ENCODE measurements at regions not wholly inside any gene's neighbourhood (a gene's known extent, or its start where the extent isn't known, plus 50 kb on each side); places are given as distances from the start of the nearest gene placed in this dataset.

GRCh38 chr2:236452238-236452637 is 117.4 kb upstream of the ACKR3 start:
- no peak overlapping the region for H3K27ac ChIP-seq
- no peaks in the 10 kb centered on the region for H3K4me1 ChIP-seq
- H3K9ac ChIP-seq, result no peak overlapping the region
- no peak for TF ChIP-seq CTCF (IDR thresholded peaks at IDR 0.05)
- H3K9me3 ChIP-seq (ENCODE audit: control insufficient read depth, low read length), result no peaks in the 10 kb centered on the region
- H3K79me2 ChIP-seq, result no peaks in the 10 kb centered on the region
- no peaks in the 10 kb centered on the region for H3K36me3 ChIP-seq (ENCODE audit: control insufficient read depth, insufficient read depth, low read length)
- no peak overlapping the region for H3K4me3 ChIP-seq (ENCODE audit: low read depth, low read length)
- H3K27me3 ChIP-seq (ENCODE audit: control insufficient read depth, insufficient read depth, low read length), result no peaks in the 10 kb centered on the region
- no peak overlapping the region for H2AFZ ChIP-seq
- no peak overlapping the region for H3K4me2 ChIP-seq (ENCODE audit: low read length)

DNA sequence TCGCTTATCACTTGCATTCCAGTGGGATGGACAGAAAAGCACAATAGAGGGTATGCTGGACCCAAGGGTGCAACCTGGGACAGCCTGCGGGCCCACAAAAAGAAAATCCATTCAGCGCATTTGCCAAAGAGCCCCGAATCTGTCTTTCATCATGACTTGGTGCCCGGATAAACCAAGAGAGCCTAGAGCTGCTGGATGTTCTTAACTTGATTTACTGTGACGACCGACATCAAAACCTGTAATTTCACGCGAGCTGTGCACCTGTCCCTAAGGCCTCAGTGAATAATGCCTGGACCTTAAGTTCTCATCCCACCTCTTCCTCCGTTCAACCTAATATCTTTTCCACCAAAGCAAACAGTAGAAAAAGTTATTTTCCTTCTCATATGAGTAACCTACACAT is 115.5 kb upstream of the ACKR3 start:
- Histone ChIP-seq H3K36me3 (ENCODE audit: control insufficient read depth, insufficient read depth, low read length) (no peaks in the 10 kb centered on the region), H3K27ac (no peak overlapping the region), H3K4me1 (no peaks in the 10 kb centered on the region), H2AFZ (no peak overlapping the region), H3K9ac (no peak overlapping the region), H3K4me3 (ENCODE audit: low read depth, low read length) (no peak overlapping the region), H3K27me3 (ENCODE audit: control insufficient read depth, insufficient read depth, low read length) (no peaks in the 10 kb centered on the region), H3K9me3 (ENCODE audit: control insufficient read depth, low read length) (no peaks in the 10 kb centered on the region), H3K4me2 (ENCODE audit: low read length) (no peak overlapping the region), H3K79me2 (no peaks in the 10 kb centered on the region)
- no peak for TF ChIP-seq CTCF (IDR thresholded peaks at IDR 0.05)

GRCh38 chr2:236459393-236459792 is 110.2 kb upstream of the ACKR3 start:
- H3K27me3 ChIP-seq (ENCODE audit: control insufficient read depth, insufficient read depth, low read length), result no peaks in the 10 kb centered on the region
- no peak overlapping the region for H3K4me3 ChIP-seq (ENCODE audit: low read depth, low read length)
- H3K9me3 ChIP-seq (ENCODE audit: control insufficient read depth, low read length), result no peaks in the 10 kb centered on the region
- no peak overlapping the region for H3K27ac ChIP-seq
- no peak overlapping the region for H3K4me2 ChIP-seq (ENCODE audit: low read length)
- no peaks in the 10 kb centered on the region for H3K36me3 ChIP-seq (ENCODE audit: control insufficient read depth, insufficient read depth, low read length)
- no peaks in the 10 kb centered on the region for H3K79me2 ChIP-seq
- H3K9ac ChIP-seq, result no peak overlapping the region
- no peak for TF ChIP-seq CTCF (IDR thresholded peaks at IDR 0.05)
- H3K4me1 ChIP-seq, result no peaks in the 10 kb centered on the region
- no peak overlapping the region for H2AFZ ChIP-seq

- H3K9ac ChIP-seq, result no peak overlapping the region
- H2AFZ ChIP-seq, result no peak overlapping the region
- no peak overlapping the region for H3K27ac ChIP-seq
- H3K27me3 ChIP-seq (ENCODE audit: control insufficient read depth, insufficient read depth, low read length), result no peaks in the 10 kb centered on the region
- H3K36me3 ChIP-seq (ENCODE audit: control insufficient read depth, insufficient read depth, low read length), result no peaks in the 10 kb centered on the region
- H3K9me3 ChIP-seq (ENCODE audit: control insufficient read depth, low read length), result no peaks in the 10 kb centered on the region
- no peak overlapping the region for H3K4me3 ChIP-seq (ENCODE audit: low read depth, low read length)
- TF ChIP-seq CTCF (IDR thresholded peaks at IDR 0.05), result no peak
- no peak overlapping the region for H3K4me2 ChIP-seq (ENCODE audit: low read length)
- H3K79me2 ChIP-seq, result no peaks in the 10 kb centered on the region
- no peaks in the 10 kb centered on the region for H3K4me1 ChIP-seq
Observed at GRCh38 chr2:236464140-236464539, 105.5 kb upstream of the ACKR3 start.

- Histone ChIP-seq H3K4me2 (ENCODE audit: low read length) (no peak overlapping the region), H2AFZ (no peak overlapping the region)
Observed at GRCh38 chr2:236472720-236473495, 96.7 kb upstream of the ACKR3 start.

More at GRCh38 chr2:236472720-236473495, 96.7 kb upstream of the ACKR3 start:
- no peak for TF ChIP-seq CTCF (IDR thresholded peaks at IDR 0.05)
- no peak overlapping the region for H3K9ac ChIP-seq
- no peaks in the 10 kb centered on the region for H3K79me2 ChIP-seq
- no peaks in the 10 kb centered on the region for H3K27me3 ChIP-seq (ENCODE audit: control insufficient read depth, insufficient read depth, low read length)
- no peaks in the 10 kb centered on the region for H3K4me1 ChIP-seq
- no peaks in the 10 kb centered on the region for H3K36me3 ChIP-seq (ENCODE audit: control insufficient read depth, insufficient read depth, low read length)
- H3K9me3 ChIP-seq (ENCODE audit: control insufficient read depth, low read length), result no peaks in the 10 kb centered on the region
- no peak overlapping the region for H3K27ac ChIP-seq
- no peak overlapping the region for H3K4me3 ChIP-seq (ENCODE audit: low read depth, low read length)

Data from parathyroid adenoma (tissue), 2 donors.